Right atrium auricular region (tissue), 2 donors: ENCODE measurements at regions not wholly inside any gene's neighbourhood (a gene's known extent, or its start where the extent isn't known, plus 50 kb on each side); places are given as distances from the start of the nearest gene placed in this dataset.

Experiments used
- DNase-seq: peaks from one replicate; pipeline ENCODE4 v3.0.0-alpha.2; 2019; ENCODE audit warnings: low spot score
- H3K27ac ChIP-seq, 2 donors: fragments of 200-600 bp; sonication (generic); 1 replicate in 1 of 2; 2 replicates in 1 of 2; pipeline ENCODE4 v1.5.1; 2016 to 2019
- H3K27me3 ChIP-seq, 2 donors: fragments of 200-600 bp; sonication (generic); one replicate each; pipeline versions ENCODE4 v1.5.1 to v1.6.0; 2017 to 2019
- H3K36me3 ChIP-seq: fragments of 200-600 bp; sonication (generic); one replicate; pipeline ENCODE4 v1.5.1; 2016
- H3K4me1 ChIP-seq, 2 donors: fragments of 200-600 bp; sonication (generic); one replicate each; pipeline versions ENCODE4 v1.5.1 to v1.6.0; 2017 to 2019
- H3K4me3 ChIP-seq, 2 donors: fragments of 200-600 bp; sonication (generic); 1 replicate in 1 of 2; 2 replicates in 1 of 2; pipeline ENCODE4 v1.5.1; 2017 to 2019; ENCODE audit warnings: mild to moderate bottlenecking in 1 of 2, moderate library complexity in 1 of 2
- H3K9me3 ChIP-seq, 2 donors: fragments of 200-600 bp; sonication (generic); one replicate each; pipeline ENCODE4 v1.5.1; 2019
- CTCF ChIP-seq, 2 donors: fragments of 200-600 bp; sonication (generic); IDR thresholded peaks; one replicate each; pipeline ENCODE4 v1.5.1; 2019; ENCODE audit warnings: antibody characterized with exemption in 2 of 2

- H3K4me1 ChIP-seq, result no peaks in the 10 kb centered on the region
- TF ChIP-seq CTCF (IDR thresholded peaks at IDR 0.05), result no peak
Measured at GRCh38 chr1:165011991-165012531, 344.5 kb downstream of the LMX1A start.

GRCh38 chr1:165011186-165011585 lies 345.3 kb downstream of the LMX1A start:
- H3K36me3 ChIP-seq, result no peaks in the 10 kb centered on the region
- H3K9me3 ChIP-seq, result no peaks in the 10 kb centered on the region
- no peak for DNase-seq
- H3K4me3 ChIP-seq, result no peak overlapping the region
- H3K27ac ChIP-seq, result no peak overlapping the region
- no peaks in the 10 kb centered on the region for H3K4me1 ChIP-seq
- H3K27me3 ChIP-seq, result no peaks in the 10 kb centered on the region
- no peak for TF ChIP-seq CTCF (IDR thresholded peaks at IDR 0.05)

More at GRCh38 chr1:165011991-165012531, 344.5 kb downstream of the LMX1A start:
- DNase-seq, result no peak
- no peaks in the 10 kb centered on the region for H3K27me3 ChIP-seq
- H3K27ac ChIP-seq, result no peak overlapping the region
- H3K9me3 ChIP-seq, result no peaks in the 10 kb centered on the region
- no peak overlapping the region for H3K4me3 ChIP-seq
- no peaks in the 10 kb centered on the region for H3K36me3 ChIP-seq

GRCh38 chr1:165010418-165011070 lies 346.0 kb downstream of the LMX1A start:
- Histone ChIP-seq H3K27ac (no peak overlapping the region), H3K36me3 (no peaks in the 10 kb centered on the region)
- no peak for DNase-seq

GRCh38 chr1:165006831-165007230 lies 349.7 kb downstream of the LMX1A start:
- no peak overlapping the region for H3K27ac ChIP-seq
- no peaks in the 10 kb centered on the region for H3K4me1 ChIP-seq
- H3K27me3 ChIP-seq, result no peaks in the 10 kb centered on the region
- TF ChIP-seq CTCF (IDR thresholded peaks at IDR 0.05), result no peak
- H3K4me3 ChIP-seq, result no peak overlapping the region
- peaks cover 0 to 15% of the 10 kb centered on the region in 2 donors for H3K9me3 ChIP-seq
- no peaks in the 10 kb centered on the region for H3K36me3 ChIP-seq
- no peak for DNase-seq

More at GRCh38 chr1:165010418-165011070, 346.0 kb downstream of the LMX1A start:
- Histone ChIP-seq H3K4me1 (no peaks in the 10 kb centered on the region), H3K9me3 (no peaks in the 10 kb centered on the region), H3K4me3 (no peak overlapping the region), H3K27me3 (no peaks in the 10 kb centered on the region)
- TF ChIP-seq CTCF (IDR thresholded peaks at IDR 0.05), result no peak

GRCh38 chr1:164999146-164999545 lies 357.4 kb downstream of the LMX1A start:
- no peaks in the 10 kb centered on the region for H3K36me3 ChIP-seq
- no peaks in the 10 kb centered on the region for H3K4me1 ChIP-seq
- no peak overlapping the region for H3K4me3 ChIP-seq
- TF ChIP-seq CTCF (IDR thresholded peaks at IDR 0.05), result no peak
- H3K9me3 ChIP-seq, result peaks cover 0 to 21% of the 10 kb centered on the region in 2 donors
- no peak for DNase-seq
- H3K27me3 ChIP-seq, result no peaks in the 10 kb centered on the region
- H3K27ac ChIP-seq, result no peak overlapping the region
